ENCODE measurements at regions not wholly inside any gene's neighbourhood (a gene's known extent, or its start where the extent isn't known, plus 50 kb on each side); places are given as distances from the start of the nearest gene placed in this dataset.

- Histone ChIP-seq H2AFZ (ENCODE audit: insufficient read depth, low read length, poor library complexity) (no peak overlapping the region), H3K9me3 (ENCODE audit: insufficient read depth, low read depth, low read length) (peaks cover 7% of the 10 kb centered on the region), H4K91ac (ENCODE audit: low read depth, low read length) (no peak overlapping the region), H3K4me3 (ENCODE audit: low read depth, low read length) (no peak overlapping the region), H3K18ac (ENCODE audit: low read length) (no peak overlapping the region), H3K23ac (ENCODE audit: low read length) (no peak overlapping the region), H3K4me1 (ENCODE audit: control insufficient read depth in 1 of 2, insufficient read depth in 2 of 2, low read length in 2 of 2) (no peaks in the 10 kb centered on the region), H3K27me3 (ENCODE audit: insufficient read depth, low read length) (no peaks in the 10 kb centered on the region), H3K36me3 (ENCODE audit: control insufficient read depth in 1 of 2, insufficient read depth in 2 of 2, low read length in 2 of 2) (no peaks in the 10 kb centered on the region), H3K79me1 (ENCODE audit: low read length) (no peaks in the 10 kb centered on the region), H2BK5ac (ENCODE audit: low read depth, low read length, poor library complexity) (no peak overlapping the region), H3K79me2 (ENCODE audit: control insufficient read depth, insufficient read depth, low read length, poor library complexity) (no peaks in the 10 kb centered on the region), H3K4me2 (ENCODE audit: low read length) (no peak overlapping the region), H2AK5ac (ENCODE audit: low read length) (no peak overlapping the region), H3K14ac (ENCODE audit: low read length) (no peak overlapping the region), H2BK12ac (ENCODE audit: low read length) (no peak overlapping the region), H3K27ac (ENCODE audit: low read depth, low read length) (no peak overlapping the region), H4K8ac (ENCODE audit: low read depth, low read length) (no peak overlapping the region), H2BK120ac (ENCODE audit: insufficient read depth, low read length, poor library complexity) (no peak overlapping the region), H4K12ac (ENCODE audit: low read depth, low read length) (no peak overlapping the region), H3K4ac (ENCODE audit: low read depth, low read length) (no peak overlapping the region), H3K9ac (ENCODE audit: low read length) (no peak overlapping the region)
- no CpG with 5 or more reads among the region's 1 CpG for WGBS (ENCODE audit: extremely low coverage, insufficient coverage, insufficient read length)
- DNase-seq = no peak
Observed at GRCh38 chr10:10165415-10165814, 852.3 kb upstream of the CELF2 start.

DNA sequence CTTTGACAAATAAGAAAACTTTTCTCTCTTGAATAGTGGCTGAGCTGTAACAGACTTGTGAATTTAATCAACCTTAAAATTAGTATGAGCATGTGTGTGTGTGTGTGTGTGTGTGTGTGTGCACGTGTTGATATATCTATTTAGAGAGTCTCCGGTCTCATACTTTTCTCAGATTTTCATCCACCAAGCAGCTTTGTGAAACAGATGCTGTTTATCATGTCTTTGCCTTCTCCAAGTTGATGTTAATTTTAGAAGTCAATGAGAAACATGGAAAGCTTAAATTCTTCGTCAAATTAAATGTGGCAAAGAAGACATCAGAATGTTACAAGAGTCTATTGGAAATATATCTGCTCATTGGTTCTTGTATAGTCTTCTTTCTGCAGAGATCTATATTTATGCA lies 839.2 kb upstream of the CELF2 start:
- no peak overlapping the region for H3K4me2 ChIP-seq (ENCODE audit: low read length)
- no peaks in the 10 kb centered on the region for H3K79me2 ChIP-seq (ENCODE audit: control insufficient read depth, insufficient read depth, low read length, poor library complexity)
- H2AK5ac ChIP-seq (ENCODE audit: low read length) = no peak overlapping the region
- H3K23ac ChIP-seq (ENCODE audit: low read length) = no peak overlapping the region
- H4K12ac ChIP-seq (ENCODE audit: low read depth, low read length) = no peak overlapping the region
- H3K14ac ChIP-seq (ENCODE audit: low read length) = no peak overlapping the region
- H3K9me3 ChIP-seq (ENCODE audit: insufficient read depth, low read depth, low read length) = no peaks in the 10 kb centered on the region
- no peak for DNase-seq
- no peak overlapping the region for H2AFZ ChIP-seq (ENCODE audit: insufficient read depth, low read length, poor library complexity)
- H2BK120ac ChIP-seq (ENCODE audit: insufficient read depth, low read length, poor library complexity) = no peak overlapping the region
- no CpG with 5 or more reads among the region's 3 CpGs for WGBS (ENCODE audit: extremely low coverage, insufficient coverage, insufficient read length)
- H3K9ac ChIP-seq (ENCODE audit: low read length) = no peak overlapping the region
- H3K4me1 ChIP-seq (ENCODE audit: control insufficient read depth in 1 of 2, insufficient read depth in 2 of 2, low read length in 2 of 2) = no peaks in the 10 kb centered on the region
- H4K91ac ChIP-seq (ENCODE audit: low read depth, low read length) = no peak overlapping the region
- no peak overlapping the region for H3K4ac ChIP-seq (ENCODE audit: low read depth, low read length)
- H2BK5ac ChIP-seq (ENCODE audit: low read depth, low read length, poor library complexity) = no peak overlapping the region
- no peak overlapping the region for H3K18ac ChIP-seq (ENCODE audit: low read length)
- no peak overlapping the region for H3K27ac ChIP-seq (ENCODE audit: low read depth, low read length)
- H2BK12ac ChIP-seq (ENCODE audit: low read length) = no peak overlapping the region
- H3K4me3 ChIP-seq (ENCODE audit: low read depth, low read length) = no peak overlapping the region
- H4K8ac ChIP-seq (ENCODE audit: low read depth, low read length) = no peak overlapping the region
- no peaks in the 10 kb centered on the region for H3K79me1 ChIP-seq (ENCODE audit: low read length)
- H3K27me3 ChIP-seq (ENCODE audit: insufficient read depth, low read length) = no peaks in the 10 kb centered on the region
- H3K36me3 ChIP-seq (ENCODE audit: control insufficient read depth in 1 of 2, insufficient read depth in 2 of 2, low read length in 2 of 2) = no peaks in the 10 kb centered on the region

- H3K9me3 ChIP-seq (ENCODE audit: insufficient read depth, low read depth, low read length) = no peaks in the 10 kb centered on the region
- H3K9ac ChIP-seq (ENCODE audit: low read length) = no peak overlapping the region
- H3K27me3 ChIP-seq (ENCODE audit: insufficient read depth, low read length) = no peaks in the 10 kb centered on the region
- no peak overlapping the region for H2AK5ac ChIP-seq (ENCODE audit: low read length)
- no peak overlapping the region for H4K91ac ChIP-seq (ENCODE audit: low read depth, low read length)
- H3K14ac ChIP-seq (ENCODE audit: low read length) = no peak overlapping the region
- H3K27ac ChIP-seq (ENCODE audit: low read depth, low read length) = no peak overlapping the region
- no CpG with 5 or more reads among the region's 4 CpGs for WGBS (ENCODE audit: extremely low coverage, insufficient coverage, insufficient read length)
- no peak overlapping the region for H3K4me2 ChIP-seq (ENCODE audit: low read length)
- H4K12ac ChIP-seq (ENCODE audit: low read depth, low read length) = no peak overlapping the region
- H3K36me3 ChIP-seq (ENCODE audit: control insufficient read depth in 1 of 2, insufficient read depth in 2 of 2, low read length in 2 of 2) = no peaks in the 10 kb centered on the region
- DNase-seq = no peak
- no peak overlapping the region for H2AFZ ChIP-seq (ENCODE audit: insufficient read depth, low read length, poor library complexity)
- no peak overlapping the region for H2BK12ac ChIP-seq (ENCODE audit: low read length)
- H3K4me3 ChIP-seq (ENCODE audit: low read depth, low read length) = no peak overlapping the region
- no peak overlapping the region for H3K23ac ChIP-seq (ENCODE audit: low read length)
- H2BK5ac ChIP-seq (ENCODE audit: low read depth, low read length, poor library complexity) = no peak overlapping the region
- H4K8ac ChIP-seq (ENCODE audit: low read depth, low read length) = no peak overlapping the region
- no peaks in the 10 kb centered on the region for H3K79me2 ChIP-seq (ENCODE audit: control insufficient read depth, insufficient read depth, low read length, poor library complexity)
- H3K4me1 ChIP-seq (ENCODE audit: control insufficient read depth in 1 of 2, insufficient read depth in 2 of 2, low read length in 2 of 2) = no peaks in the 10 kb centered on the region
- H3K4ac ChIP-seq (ENCODE audit: low read depth, low read length) = no peak overlapping the region
- H3K18ac ChIP-seq (ENCODE audit: low read length) = no peak overlapping the region
- no peaks in the 10 kb centered on the region for H3K79me1 ChIP-seq (ENCODE audit: low read length)
- no peak overlapping the region for H2BK120ac ChIP-seq (ENCODE audit: insufficient read depth, low read length, poor library complexity)
Observed at GRCh38 chr10:10193848-10194247, 823.8 kb upstream of the CELF2 start.

- H3K18ac ChIP-seq (ENCODE audit: low read length) = no peak overlapping the region
- no peaks in the 10 kb centered on the region for H3K79me2 ChIP-seq (ENCODE audit: control insufficient read depth, insufficient read depth, low read length, poor library complexity)
- H4K8ac ChIP-seq (ENCODE audit: low read depth, low read length) = no peak overlapping the region
- H2AK5ac ChIP-seq (ENCODE audit: low read length) = no peak overlapping the region
- no peak overlapping the region for H3K4me3 ChIP-seq (ENCODE audit: low read depth, low read length)
- H2BK12ac ChIP-seq (ENCODE audit: low read length) = no peak overlapping the region
- H3K9me3 ChIP-seq (ENCODE audit: insufficient read depth, low read depth, low read length) = no peaks in the 10 kb centered on the region
- no peaks in the 10 kb centered on the region for H3K36me3 ChIP-seq (ENCODE audit: control insufficient read depth in 1 of 2, insufficient read depth in 2 of 2, low read length in 2 of 2)
- H2BK120ac ChIP-seq (ENCODE audit: insufficient read depth, low read length, poor library complexity) = no peak overlapping the region
- no peak overlapping the region for H4K12ac ChIP-seq (ENCODE audit: low read depth, low read length)
- no peak overlapping the region for H3K4me2 ChIP-seq (ENCODE audit: low read length)
- no peak overlapping the region for H3K4ac ChIP-seq (ENCODE audit: low read depth, low read length)
- no peak for DNase-seq
- no peaks in the 10 kb centered on the region for H3K79me1 ChIP-seq (ENCODE audit: low read length)
- no peaks in the 10 kb centered on the region for H3K27me3 ChIP-seq (ENCODE audit: insufficient read depth, low read length)
- H2AFZ ChIP-seq (ENCODE audit: insufficient read depth, low read length, poor library complexity) = no peak overlapping the region
- no peak overlapping the region for H3K14ac ChIP-seq (ENCODE audit: low read length)
- H4K91ac ChIP-seq (ENCODE audit: low read depth, low read length) = no peak overlapping the region
- WGBS (ENCODE audit: extremely low coverage, insufficient coverage, insufficient read length) = no CpG with 5 or more reads among the region's 5 CpGs
- H2BK5ac ChIP-seq (ENCODE audit: low read depth, low read length, poor library complexity) = no peak overlapping the region
- no peak overlapping the region for H3K27ac ChIP-seq (ENCODE audit: low read depth, low read length)
- H3K23ac ChIP-seq (ENCODE audit: low read length) = no peak overlapping the region
- no peak overlapping the region for H3K9ac ChIP-seq (ENCODE audit: low read length)
- no peaks in the 10 kb centered on the region for H3K4me1 ChIP-seq (ENCODE audit: control insufficient read depth in 1 of 2, insufficient read depth in 2 of 2, low read length in 2 of 2)
Observed at GRCh38 chr10:10196701-10197100, 821.0 kb upstream of the CELF2 start.
